ENCODE measurements at regions not wholly inside any gene's neighbourhood (a gene's known extent, or its start where the extent isn't known, plus 50 kb on each side); places are given as distances from the start of the nearest gene placed in this dataset.

DNA sequence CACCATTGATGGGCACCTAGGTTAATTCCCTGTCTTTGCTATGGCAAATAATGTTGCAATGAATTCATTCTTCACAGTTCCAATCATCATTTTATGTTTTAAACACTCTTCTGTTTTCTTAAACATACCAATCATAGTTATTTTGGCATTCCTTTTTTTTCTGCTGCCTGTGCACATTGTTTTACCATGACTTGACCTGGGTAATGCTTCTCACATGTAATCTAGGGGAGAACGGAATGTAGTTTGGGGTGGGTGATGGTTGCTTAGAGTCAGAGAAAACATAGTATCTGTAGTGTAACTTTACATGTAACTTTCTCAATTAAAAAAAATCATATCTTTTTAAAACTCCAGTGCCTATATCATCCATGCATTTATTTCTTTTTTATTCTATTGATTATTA is 1945.3 kb upstream of the RAG2 start (continued):
- TF ChIP-seq, protein P1, sequence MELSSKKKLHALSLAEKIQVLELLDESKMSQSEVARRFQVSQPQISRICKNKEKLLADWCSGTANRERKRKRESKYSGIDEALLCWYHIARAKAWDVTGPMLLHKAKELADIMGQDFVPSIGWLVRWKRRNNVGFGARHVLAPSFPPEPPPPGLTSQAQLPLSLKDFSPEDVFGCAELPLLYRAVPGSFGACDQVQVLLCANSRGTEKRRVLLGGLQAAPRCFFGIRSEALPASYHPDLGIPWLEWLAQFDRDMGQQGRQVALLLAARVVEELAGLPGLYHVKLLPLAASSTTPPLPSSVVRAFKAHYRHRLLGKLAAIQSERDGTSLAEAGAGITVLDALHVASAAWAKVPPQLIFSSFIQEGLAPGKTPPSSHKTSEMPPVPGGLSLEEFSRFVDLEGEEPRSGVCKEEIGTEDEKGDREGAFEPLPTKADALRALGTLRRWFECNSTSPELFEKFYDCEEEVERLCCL (CRISPR knock-in tag; IDR thresholded peaks at IDR 0.05; ENCODE audit: borderline replicate concordance) = no peak
- TF ChIP-seq TBP (CRISPR knock-in tag; IDR thresholded peaks at IDR 0.05) (no peak), BRD4 (CRISPR knock-in tag; IDR thresholded peaks at IDR 0.05) (no peak), NRL (CRISPR knock-in tag; IDR thresholded peaks at IDR 0.05; ENCODE audit: borderline replicate concordance) (no peak), NFYB (CRISPR knock-in tag; IDR thresholded peaks at IDR 0.05) (no peak), ARNT (IDR thresholded peaks at IDR 0.05) (no peak)

DNA sequence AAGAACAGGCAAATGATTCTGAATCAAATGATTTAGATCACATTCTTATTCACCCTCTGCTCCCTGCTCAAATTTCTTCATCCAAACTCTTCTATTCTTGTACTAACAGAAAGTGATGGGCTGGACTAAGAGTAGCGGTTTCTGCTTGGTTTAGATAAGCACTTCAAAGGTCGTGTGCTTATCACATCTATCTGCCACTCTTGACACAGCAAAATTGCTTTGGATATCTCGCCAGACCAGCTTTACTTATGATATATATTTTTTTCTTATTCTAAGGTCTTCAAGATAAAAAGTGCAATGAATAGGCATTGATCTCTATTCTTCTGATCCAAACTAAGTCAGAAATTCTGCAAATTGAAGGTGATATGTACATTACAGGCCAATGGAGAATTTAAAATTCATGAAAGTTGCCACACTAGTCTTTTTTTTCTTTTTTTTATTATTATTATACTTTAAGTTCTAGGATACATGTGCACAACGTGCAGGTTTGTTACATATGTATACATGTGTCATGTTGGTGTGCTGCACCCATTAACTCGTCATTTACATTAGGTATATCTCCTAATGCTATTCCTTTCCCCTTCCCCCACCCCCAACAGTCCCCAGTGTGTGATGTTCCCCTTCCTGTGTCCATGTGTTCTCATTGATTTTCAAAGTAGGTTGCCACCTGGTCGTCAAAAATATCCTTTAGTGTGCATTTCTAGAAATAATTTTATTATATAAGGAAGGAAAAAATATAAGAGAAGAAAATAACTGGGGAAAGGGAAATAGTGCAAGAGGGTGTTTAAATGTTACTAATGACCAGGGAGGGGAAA is 1941.0 kb upstream of the RAG2 start:
- H3K9me3 ChIP-seq (ENCODE audit: low read length) = peaks cover 27% of the 10 kb centered on the region
- H3K79me2 ChIP-seq (ENCODE audit: insufficient read depth, low read length) = no peaks in the 10 kb centered on the region
- FAIRE-seq (no peak), ATAC-seq (no peak), DNase-seq (ENCODE audit: low spot score) (no peak)
- no peaks in the 10 kb centered on the region for H3K27me3 ChIP-seq (ENCODE audit: control insufficient read depth in 1 of 2, insufficient read depth in 2 of 2, low read length in 2 of 2)
- no TSS peak for BruUV-seq (replicated peaks)
- no peaks in the 10 kb centered on the region for H3K4me1 ChIP-seq (ENCODE audit: insufficient read depth, low read length)
- H2AFZ ChIP-seq (ENCODE audit: low read length) = no peak overlapping the region
- no peaks in the 10 kb centered on the region for H3K36me3 ChIP-seq (replicated peaks in 1 of 2; ENCODE audit: control insufficient read depth in 1 of 2, insufficient read depth in 2 of 2, low read length in 2 of 2)
- no peak overlapping the region for H3K9ac ChIP-seq (ENCODE audit: insufficient read depth, low read depth, low read length)
- in situ Hi-C loops (cut with HindIII; ENCODE audit: extremely low pct_ligation_motif_present, low pct_unique_long_range_greater_than_20kb) (no loop called here), intact Hi-C loops (cut with micrococcal nuclease; ENCODE audit: unreplicated experiment) (no loop called here)
- H3K27ac ChIP-seq (ENCODE audit: extremely low read length, insufficient read depth, low read length) = no peak overlapping the region
- ChIA-PET POLR2A (no interaction called here), CTCF (ENCODE audit: low intra/inter-chr PET ratio, low total read pairs) (no interaction called here)
- WGBS (ENCODE audit: low lambda C conversion rate) = 0% methylated on average over 6 of the region's 6 CpGs
- H3K4me2 ChIP-seq (ENCODE audit: low read depth, low read length) = no peak overlapping the region
- H3K4me3 ChIP-seq (replicated peaks in 1 of 3; ENCODE audit: insufficient read depth in 1 of 3, low read depth in 2 of 3, low read length in 3 of 3) = no peak overlapping the region
- no peaks in the 10 kb centered on the region for H4K20me1 ChIP-seq (ENCODE audit: insufficient read depth, low read length)
- TF ChIP-seq ZNF549 (CRISPR knock-in tag; IDR thresholded peaks at IDR 0.05) (no peak), ZNF414 (CRISPR knock-in tag; IDR thresholded peaks at IDR 0.05) (no peak), ZEB1 (IDR thresholded peaks at IDR 0.05; ENCODE audit: insufficient replicate concordance, low read depth) (no peak), DBP (CRISPR knock-in tag; IDR thresholded peaks at IDR 0.05; ENCODE audit: not compliant biosample characterization) (no peak), ZNF3 (CRISPR knock-in tag; IDR thresholded peaks at IDR 0.05) (no peak), HCFC1 (IDR thresholded peaks at IDR 0.05; ENCODE audit: low read depth, low read length) (no peak), IRF2 (CRISPR knock-in tag; IDR thresholded peaks at IDR 0.05) (no peak)
- TF ChIP-seq, protein P2, sequence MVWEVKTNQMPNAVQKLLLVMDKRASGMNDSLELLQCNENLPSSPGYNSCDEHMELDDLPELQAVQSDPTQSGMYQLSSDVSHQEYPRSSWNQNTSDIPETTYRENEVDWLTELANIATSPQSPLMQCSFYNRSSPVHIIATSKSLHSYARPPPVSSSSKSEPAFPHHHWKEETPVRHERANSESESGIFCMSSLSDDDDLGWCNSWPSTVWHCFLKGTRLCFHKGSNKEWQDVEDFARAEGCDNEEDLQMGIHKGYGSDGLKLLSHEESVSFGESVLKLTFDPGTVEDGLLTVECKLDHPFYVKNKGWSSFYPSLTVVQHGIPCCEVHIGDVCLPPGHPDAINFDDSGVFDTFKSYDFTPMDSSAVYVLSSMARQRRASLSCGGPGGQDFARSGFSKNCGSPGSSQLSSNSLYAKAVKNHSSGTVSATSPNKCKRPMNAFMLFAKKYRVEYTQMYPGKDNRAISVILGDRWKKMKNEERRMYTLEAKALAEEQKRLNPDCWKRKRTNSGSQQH (CRISPR knock-in tag; IDR thresholded peaks at IDR 0.05; ENCODE audit: low read depth) = no peak
- TF ChIP-seq, protein P3, sequence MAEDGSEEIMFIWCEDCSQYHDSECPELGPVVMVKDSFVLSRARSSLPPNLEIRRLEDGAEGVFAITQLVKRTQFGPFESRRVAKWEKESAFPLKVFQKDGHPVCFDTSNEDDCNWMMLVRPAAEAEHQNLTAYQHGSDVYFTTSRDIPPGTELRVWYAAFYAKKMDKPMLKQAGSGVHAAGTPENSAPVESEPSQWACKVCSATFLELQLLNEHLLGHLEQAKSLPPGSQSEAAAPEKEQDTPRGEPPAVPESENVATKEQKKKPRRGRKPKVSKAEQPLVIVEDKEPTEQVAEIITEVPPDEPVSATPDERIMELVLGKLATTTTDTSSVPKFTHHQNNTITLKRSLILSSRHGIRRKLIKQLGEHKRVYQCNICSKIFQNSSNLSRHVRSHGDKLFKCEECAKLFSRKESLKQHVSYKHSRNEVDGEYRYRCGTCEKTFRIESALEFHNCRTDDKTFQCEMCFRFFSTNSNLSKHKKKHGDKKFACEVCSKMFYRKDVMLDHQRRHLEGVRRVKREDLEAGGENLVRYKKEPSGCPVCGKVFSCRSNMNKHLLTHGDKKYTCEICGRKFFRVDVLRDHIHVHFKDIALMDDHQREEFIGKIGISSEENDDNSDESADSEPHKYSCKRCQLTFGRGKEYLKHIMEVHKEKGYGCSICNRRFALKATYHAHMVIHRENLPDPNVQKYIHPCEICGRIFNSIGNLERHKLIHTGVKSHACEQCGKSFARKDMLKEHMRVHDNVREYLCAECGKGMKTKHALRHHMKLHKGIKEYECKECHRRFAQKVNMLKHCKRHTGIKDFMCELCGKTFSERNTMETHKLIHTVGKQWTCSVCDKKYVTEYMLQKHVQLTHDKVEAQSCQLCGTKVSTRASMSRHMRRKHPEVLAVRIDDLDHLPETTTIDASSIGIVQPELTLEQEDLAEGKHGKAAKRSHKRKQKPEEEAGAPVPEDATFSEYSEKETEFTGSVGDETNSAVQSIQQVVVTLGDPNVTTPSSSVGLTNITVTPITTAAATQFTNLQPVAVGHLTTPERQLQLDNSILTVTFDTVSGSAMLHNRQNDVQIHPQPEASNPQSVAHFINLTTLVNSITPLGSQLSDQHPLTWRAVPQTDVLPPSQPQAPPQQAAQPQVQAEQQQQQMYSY (CRISPR knock-in tag; IDR thresholded peaks at IDR 0.05) = no peak

Data from HepG2 (cell line).